ENCODE measurements at regions not wholly inside any gene's neighbourhood (a gene's known extent, or its start where the extent isn't known, plus 50 kb on each side); places are given as distances from the start of the nearest gene placed in this dataset.

DNA sequence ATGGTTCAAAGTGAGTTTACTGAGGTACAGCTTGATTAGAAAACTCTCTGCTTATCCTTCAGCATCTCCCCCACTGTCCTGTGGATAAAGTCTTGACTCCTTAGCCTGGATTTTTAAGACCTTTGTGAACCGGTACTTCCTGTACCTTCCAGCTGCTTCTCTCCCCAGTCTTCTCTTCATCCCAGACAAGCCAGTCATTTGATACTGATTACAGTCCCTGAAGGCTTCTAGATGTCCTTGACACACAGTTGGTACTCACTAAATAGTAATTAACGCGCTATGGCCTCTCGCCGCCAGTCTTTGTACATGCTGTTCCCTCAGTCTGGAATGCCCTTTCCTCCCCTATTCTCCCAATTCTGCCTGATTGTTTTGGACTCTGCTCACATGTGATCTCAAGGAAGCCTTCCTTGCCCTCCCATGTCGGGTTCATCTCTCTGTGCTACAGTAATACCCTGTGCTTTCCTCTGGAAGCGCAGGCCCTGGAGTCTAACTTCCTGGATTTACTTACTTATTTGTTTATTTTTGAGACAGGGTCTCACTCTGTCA is 50.6 kb upstream of the PTGR2 start:
- DNase-seq = no peak

DNA sequence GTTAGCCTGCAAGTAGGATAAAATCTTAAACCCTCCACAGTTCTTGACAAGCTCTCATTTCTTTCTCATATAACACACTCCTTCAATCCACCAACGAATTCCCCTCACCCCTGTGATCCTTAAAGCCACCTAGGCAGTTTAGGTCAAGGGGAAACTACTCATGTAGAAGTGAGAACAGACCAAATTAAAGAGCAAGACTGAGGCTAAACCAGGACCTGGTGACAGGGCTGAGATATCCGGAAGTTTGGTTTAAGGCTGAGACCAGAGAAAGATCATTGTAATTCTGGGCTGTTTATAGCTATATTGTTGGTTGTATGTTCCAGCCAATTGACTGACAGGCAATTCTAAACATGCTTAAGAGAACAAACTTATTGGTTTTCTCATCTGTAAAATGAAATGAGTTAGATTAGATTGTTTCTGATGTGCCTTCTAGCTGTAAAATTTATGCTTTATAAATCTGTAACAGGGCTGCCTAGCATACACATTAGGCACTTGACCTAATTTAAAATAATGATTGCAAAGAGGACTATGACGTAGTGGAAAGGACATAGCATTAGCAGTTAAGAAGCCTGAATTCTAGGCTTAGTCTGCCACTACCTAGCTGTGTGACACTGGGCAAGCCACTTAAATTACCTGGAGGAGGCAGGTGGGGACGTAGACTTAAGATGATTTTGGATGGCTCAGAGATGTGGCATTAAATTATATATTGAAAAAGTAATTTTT is 53.9 kb upstream of the PTGR2 start:
- DNase-seq = no peak

DNA sequence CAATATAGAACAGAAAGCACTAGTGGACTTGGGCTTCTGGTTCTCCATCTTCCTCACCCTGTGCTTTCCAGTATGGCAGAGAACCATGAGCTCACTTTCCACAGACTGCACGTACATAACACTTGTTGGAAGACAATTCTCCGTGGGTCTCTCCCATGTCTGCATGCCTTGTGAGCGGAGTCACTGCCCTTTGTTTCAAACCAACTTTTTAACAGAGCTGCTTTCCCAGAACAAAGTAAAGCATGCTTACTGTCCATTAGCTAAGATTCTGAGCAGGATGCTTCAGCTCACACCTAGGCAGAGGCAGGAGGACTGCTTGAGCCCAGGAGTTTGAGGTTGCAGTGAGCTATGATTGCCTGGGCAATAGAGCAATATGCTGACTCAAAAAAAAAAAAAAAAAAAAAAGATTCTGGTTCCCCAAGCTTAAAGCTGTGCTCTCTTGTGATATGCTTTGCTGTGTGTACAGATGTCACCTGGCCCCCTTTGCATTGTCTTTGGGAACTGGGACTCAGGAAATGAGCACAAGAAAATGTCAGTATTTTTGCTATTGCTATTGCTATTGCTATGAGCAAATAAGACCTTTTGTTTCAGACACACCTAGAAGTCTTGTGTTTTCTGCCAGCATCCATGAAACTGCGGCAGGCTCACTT is 54.6 kb upstream of the PTGR2 start:
- DNase-seq = no peak

DNA sequence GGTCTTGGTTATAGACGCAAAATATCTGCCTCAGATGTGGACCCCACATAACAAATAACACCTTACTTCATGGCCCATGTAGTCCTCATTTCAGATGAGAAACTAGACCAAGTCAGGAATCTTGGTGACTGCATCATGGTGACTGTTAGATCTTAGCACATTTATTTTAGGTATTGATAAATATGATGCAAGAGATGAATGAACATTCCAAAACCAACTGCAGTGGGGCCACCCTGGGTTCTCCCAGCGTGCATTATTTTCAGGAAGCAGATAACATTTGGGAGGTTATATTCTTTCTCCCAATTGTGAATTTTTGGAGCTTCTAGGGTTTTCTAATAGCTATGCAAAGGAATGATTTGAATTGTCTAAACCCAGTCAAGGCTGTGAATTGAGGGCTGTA is 55.2 kb upstream of the PTGR2 start:
- DNase-seq = no peak

DNA sequence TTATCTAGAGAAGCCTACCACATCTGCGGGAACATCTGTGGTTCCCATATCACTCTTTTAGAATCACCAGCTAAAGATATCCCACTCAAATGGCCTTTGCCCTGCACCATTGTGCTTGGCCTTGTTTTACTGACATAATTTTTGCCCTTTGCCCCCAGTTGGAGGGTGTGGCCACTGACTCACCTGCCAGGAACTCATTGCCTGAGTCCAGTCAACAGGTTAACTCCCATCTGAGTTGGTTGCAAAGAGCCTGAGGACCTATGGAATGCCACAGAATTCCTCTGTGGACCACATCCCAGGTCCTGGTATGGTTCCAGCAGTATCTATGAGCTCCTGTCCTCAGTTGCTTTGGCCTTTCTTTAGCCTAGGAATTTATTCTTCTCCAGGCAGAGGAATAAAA is 55.7 kb upstream of the PTGR2 start:
- no peak for DNase-seq

DNA sequence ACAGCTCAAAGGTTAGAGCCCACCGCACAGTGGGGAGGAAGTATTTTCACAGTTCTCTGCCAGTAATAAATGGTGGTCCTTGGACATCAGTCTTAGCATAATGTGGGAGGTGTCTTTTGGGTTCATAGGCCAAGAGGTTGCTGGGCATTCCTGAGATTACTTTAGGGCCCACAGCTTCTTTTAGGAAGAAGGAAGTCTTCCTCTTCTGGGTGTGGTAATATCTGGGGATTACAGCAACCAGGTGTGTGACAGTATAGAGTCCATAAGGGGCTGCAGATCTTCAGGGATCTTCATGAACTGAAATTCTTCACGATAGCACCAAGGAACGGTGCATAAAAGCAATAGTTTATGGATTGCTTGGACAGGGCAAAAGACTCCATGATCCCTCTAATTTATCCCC is 56.2 kb upstream of the PTGR2 start:
- DNase-seq = no peak

DNA sequence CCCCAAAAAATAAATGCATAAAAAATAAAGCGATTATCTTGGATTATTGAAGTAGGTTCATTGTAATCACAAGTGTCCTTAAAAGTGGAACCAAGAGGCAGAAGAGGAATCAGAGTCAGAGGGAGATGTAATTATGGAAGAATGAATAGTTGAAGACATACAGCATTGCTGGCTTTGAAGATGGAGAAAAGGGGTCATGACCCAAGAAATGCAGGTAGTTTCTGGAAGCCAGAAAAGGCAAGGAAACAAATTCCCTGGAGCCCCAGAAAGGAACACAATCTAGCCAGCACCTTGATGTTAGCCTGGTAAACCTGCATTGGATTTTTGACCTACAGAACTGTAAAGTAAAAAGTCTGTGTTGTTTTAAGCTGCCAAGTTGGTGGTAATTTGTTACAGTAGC is 57.5 kb upstream of the PTGR2 start:
- no peak for DNase-seq

DNA sequence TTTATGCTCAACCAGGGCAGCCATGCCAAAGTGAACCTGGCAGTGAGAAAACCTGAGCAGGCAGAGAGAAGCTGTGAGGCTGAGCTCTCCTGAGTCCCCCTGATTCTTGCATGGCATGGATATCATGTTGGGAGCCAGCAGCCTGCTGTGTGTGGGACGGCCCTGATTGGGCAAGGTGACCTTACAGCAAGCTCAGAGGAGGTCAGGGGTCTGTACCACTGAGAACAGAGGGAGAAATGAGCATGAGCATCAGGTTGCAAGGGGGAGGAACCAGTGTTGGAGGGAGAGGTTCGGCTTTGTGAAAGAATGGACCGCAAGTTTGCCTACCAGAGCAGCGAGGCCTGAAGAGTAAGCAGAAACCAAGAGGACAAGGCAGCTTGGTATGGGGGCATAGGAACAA is 59.1 kb upstream of the PTGR2 start:
- no peak for DNase-seq

DNA sequence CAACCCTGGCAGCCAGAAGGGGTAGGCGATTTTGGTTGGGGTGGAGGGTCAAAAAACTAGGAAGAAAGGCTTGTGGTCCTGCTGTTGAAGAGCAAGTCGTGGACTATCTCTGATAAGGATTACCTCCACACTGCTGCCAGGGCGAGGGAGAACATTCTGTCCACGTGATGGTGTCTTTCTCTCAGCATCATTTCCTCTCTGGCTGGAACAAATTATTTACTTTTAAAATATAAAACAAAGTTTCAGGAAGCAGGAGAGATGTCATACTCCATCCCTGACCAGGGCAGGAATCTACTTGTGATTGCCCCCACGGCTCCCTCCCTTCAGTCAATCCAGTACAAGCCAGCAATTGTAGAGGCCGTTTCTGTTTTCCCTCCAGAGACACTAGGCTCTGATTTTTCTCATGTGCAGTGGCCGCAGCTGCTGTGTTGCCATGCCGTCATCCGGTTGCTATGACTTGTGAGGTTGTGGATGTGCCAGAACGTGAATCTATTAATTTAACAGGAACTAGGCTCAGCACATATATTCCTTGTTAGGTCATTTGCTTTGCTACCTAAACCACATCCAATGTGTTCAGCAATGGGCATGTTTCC is 61.5 kb upstream of the PTGR2 start:
- no peak for DNase-seq

DNA sequence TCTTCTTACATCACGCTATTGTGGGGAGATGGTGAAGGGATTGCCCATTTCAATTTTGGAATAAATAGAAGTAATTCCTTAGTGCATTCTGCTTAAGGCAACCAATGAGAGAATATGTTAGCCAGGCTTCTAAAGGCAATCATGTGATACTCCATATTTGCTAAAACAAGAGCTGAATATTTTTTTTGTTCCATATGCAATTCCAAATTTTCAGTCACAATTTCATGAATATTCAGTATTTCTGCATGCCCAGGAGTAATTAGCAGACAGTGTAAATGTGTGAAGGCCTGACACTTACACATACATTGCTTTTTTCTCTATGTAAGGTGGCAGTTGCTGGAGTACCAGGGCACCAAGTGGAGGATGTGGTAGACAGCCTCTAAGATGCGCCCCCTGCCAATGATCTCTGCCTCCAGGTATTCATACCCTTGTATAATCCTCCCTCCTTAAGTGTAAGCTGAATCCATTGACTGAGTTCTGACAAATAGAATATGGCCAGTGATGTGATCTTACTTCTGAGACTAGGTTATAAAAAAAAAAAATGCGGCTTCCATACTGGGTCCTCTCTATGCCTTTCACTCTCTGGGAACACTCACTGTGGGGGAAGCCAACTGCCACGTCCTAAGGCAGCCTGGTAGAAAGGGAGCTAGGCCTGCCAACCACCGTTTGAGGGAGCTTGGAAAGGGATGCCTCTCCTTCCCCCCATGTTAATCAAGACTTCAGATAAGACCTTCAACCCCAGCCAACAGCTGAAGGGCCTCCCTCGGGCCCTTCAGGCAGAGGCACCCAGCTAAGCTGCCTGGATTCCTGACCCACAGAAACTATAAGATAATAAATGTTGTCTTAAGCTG is 62.7 kb upstream of the PTGR2 start:
- DNase-seq = no peak

DNA sequence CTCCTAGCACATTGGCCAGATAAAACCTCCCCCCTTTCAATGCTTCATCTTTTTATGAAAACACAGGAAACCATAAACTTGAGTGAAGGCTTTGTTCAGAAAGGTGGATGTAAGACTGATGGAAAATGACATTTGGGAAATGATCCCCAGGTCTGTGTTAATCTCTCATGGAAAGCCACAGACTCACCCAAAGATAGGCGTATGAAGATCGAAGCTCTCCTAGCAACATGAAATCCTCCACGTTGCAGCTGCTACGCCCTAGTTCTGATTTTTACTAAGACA is 63.4 kb upstream of the PTGR2 start:
- no peak for DNase-seq

DNA sequence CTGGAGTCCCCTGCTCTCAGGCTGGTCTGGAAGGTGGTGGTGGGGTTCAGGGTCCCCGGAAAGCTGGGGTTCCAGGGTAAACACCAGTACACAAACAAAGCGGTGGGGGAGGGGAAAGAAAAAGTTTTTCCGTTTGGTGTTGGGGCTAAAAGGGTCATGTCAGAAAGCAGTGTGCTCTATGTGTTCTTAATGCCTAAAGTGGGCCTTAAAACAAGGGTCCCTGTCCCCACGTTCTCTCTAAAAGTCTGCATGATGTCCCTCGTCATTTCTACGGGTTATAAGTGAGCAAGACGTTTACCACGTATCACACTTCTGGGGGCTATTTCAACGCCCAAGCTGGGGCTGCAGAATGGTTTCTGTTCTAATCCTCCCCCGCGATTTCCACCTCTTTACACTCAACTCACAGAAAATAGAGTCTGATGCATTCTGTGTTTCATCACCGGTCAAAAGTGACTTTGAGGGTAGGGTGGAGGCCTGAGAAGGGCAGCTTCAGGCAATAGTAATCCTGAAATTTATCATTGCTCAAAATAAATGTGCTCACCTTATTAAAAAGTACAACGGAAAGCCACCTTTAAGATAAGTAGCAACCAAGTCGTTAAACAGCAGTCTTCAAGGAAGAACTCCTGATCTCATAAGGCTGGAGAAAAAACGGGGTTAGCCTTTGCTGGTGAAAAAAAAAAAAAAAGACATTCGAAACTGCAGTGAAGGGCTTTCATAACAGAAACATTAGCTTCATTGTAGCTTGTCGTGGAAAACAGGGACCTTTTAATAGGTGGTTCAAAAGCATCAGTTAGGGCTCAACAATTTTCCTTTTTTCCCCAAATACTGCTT is 63.9 kb upstream of the PTGR2 start:
- peak; percentile 36 for DNase-seq

DNA sequence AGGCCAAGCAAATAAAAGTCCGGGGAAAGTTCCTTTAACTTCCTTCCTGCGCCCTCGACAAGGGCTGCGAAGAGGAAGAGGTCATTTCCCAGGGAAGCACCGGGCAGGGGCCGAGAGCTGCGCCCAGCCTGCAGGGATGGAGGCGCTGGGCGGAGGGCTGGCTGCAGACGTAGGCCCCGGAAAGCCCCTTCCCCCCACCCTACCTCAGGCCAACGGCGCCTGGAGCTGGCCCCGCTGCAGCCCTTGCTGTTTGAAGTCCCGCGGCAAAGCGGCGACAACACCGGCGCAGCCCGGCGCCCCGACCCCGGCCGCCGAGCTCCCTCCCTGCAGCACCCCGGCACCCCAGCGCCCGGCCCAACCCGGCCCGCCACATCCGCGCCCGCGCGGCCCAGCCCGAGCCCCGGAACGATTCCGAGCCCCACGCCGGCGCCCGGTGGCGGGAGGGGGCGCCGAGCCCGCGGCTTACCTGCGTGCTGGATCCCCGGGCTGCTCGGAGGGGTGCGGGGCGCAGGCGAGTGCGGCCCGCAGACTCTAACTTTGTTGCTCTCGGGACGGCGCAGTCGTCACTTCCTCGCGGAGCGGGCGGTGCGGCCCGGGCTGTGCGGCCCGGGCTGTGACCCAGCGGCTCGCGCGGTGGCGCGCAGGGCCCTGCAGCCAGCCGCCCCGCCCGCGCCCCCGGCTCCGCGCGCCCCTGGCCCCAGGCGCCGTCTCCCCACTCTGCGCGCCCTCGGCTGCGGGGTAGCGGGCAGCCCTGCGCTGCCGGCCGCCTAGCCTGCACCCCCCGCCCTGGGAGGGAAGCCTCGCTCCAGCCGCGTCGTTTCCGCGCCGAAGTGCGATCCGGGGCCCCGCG is 64.8 kb upstream of the PTGR2 start:
- DNase-seq = peak; percentile 72

DNA sequence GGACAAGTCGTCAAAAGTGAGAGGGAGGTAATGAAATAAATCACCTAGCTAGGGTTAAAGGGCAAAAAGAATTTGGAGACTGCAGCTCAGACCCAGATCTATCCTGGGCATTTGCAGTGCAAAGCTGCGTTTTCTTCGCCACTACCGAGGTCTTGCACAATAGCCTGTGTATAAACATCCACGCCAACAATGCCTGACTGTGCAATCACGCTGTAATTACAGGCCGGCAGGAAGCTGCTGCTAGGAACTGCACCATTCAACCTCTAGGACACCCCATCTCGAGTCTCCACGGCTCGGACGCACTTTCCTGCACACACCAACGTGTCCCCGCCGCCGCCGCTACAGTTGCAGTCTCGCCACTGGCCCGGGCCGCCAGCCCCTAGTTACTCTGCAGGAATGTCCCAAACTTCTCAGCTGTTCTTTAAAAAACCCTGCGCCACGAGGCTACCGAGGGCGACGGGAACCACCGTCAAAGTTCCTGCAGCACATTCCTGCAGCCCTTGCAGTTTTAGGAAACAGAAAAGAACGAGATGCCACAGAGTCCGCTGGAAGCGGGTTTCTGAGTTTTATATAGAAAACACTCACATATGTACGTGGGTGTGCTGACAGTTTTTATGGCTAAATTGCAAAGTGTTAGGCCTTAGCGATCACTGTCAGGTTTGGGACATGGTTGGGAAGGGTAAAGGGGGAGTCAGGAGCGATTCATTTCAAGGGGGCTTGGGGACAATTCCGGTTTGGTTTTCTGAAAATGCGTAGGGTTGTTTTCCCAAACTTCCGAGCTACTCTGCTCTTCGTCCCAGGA is 65.6 kb upstream of the PTGR2 start:
- peak; percentile 57 for DNase-seq

DNA sequence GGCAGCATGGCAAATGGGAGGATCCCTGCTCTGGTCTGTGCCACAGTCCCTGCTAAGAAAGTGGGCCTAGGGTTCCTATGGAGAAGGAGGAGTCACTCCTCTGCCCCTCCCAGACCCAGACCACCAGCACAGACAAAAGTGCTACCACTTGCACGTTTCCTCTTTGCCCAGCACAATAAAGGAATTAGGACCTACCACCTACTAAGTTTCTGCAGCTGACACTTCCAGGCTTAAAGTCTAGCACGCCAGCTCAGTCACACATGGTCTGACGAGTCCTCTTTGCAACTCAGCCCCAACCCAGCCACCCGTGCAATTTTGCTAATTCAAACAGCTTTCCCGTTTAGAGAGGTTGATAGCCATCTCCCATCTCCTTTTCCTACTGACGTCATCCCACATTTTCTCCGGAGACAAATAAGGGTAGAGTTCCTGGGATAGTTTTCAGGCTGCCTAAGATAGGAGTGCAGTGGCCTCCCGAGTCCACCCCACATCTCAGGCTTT is 66.2 kb upstream of the PTGR2 start:
- no peak for DNase-seq

DNA sequence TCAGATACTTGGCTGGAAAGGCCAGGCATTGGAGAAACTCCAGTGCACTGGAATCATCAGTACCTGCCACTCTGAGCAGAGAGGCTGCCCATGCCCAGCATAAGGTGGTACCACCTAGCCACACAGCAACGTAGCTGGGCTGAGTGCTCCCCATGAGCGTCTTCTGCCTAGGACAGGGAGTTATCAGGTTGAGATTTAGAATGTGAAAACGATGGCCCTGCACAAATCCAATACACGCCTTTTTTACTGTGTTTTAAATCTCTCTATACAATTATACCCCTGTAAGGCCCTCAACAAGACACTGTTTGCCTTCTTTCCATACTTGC is 66.7 kb upstream of the PTGR2 start:
- DNase-seq = no peak

DNA sequence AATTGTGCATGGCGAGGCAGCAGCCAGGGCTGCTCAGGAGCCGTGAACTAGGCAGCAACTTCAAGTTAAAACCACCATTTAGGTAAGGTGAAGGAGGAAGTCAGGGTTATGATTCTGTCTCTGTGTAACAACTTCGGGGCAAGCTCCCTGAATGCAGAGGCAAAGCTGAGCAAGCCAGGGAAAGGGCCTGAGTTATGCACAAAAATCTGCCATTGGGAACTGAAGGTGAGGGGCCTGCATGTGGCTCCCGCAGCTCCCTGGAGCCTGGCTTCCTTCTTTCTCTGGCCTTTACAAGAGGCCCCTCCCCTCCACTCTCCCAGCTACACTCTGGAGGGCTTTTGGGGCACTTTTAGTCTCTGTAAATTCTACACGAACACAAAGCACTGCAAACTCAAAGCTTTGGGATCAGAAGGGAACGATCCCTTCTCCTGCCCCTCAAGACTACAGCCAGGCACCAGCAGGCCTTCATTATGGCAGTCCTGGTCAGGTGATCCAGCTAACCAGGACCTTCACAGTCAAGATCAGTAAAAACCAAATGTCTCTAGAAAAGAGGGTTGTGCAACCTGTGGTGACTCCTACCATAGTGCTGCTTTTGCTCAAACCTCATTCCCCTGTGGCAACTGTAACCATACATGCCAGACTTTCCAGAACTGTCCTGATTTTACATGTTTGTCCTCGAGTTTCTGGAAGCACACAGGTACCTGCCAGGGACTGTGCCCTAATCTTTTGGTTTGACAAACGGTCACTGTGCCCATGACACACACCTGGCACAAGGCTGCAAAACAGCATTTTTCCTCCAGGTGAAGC is 67.2 kb upstream of the PTGR2 start:
- no peak for DNase-seq

DNA sequence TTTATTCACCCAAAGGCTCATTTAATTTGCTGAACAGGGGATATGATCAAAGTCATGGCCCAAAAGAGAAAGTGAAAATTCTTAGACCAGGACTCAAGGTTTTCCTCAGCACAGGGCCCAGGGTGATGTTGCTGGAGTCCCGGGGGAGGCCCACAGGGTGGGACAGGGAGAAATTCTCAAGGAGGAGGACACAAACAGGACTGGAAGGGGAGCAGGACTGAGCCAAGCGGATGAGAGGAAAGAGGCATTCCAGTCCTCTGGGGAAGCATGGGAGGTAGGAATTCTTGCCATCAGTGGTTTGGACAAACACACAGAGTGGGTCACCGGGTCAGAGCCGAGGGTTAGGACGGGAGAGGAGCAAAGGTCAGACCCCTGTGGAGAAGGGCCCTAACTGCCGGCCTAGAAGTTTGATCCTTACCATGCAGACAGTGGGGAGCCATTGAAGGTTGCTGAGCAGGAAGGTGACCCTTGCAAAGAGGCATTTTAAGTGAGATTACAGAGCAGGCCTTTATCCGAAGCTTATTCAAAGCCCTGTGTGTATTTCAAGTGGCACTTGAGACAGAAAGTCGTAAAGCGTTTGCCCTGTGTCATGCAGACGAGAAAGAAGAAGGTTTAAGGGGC is 68.4 kb upstream of the PTGR2 start:
- no peak for DNase-seq

DNA sequence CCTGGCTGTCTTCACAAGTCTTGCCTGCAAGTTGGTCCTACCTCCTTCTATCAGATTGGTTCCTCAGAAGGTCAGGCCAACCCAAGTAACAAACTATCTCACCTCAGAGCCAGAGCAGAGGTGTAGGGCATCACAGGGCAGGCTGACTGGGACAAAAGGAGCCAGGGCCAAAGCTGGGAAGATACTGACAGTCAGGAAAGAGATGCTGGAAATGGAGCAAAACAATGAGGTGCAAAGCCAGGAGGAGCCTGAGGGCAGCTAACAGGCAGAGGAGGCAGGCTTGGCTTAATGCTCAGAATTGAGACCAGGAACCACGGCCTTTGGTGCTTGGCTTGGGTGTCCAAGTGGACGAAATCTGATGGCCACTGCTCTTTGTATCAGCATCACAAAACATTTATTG is 68.4 kb upstream of the PNMA1 start:
- no peak for DNase-seq

Measured in activated CD4-positive, CD25-positive, alpha-beta regulatory T cell treated with anti-CD3 and anti-CD28 coated beads, Interleukin-2, amount 50 U/mL, for 72 hours (primary cell).